HG03565 (cell line): ENCODE measurements at regions not wholly inside any gene's neighbourhood (a gene's known extent, or its start where the extent isn't known, plus 50 kb on each side); places are given as distances from the start of the nearest gene placed in this dataset.
"Not testable (repeated sequence)": the region's sequence is repeated elsewhere in the genome, so short reads cannot be mapped to it uniquely, and the experiment has no call there.

ENCODE experiments used
- ATAC-seq: cut with Tn5 transposase; IDR thresholded peaks from one replicate; pipeline ENCODE4 v1.9.1; 2021; ENCODE audit warnings: mild to moderate bottlenecking, moderate library complexity; ENCODE audit not compliant: unreplicated experiment

GRCh38 chr3:124651416-124651815 is 78.8 kb upstream of the UMPS start:
- ATAC-seq: not testable (repeated sequence)

- ATAC-seq: no peak
Observed at GRCh38 chr3:124652009-124652408, 78.2 kb upstream of the UMPS start.

GRCh38 chr3:124653071-124653796 is 77.0 kb upstream of the UMPS start:
- ATAC-seq: no peak

GRCh38 chr3:124653797-124654469 is 76.3 kb upstream of the UMPS start:
- ATAC-seq: no peak

- no peak for ATAC-seq
Observed at GRCh38 chr3:124654470-124654845, 75.8 kb upstream of the UMPS start.

GRCh38 chr3:124656531-124656930 is 73.7 kb upstream of the UMPS start:
- no peak for ATAC-seq

- ATAC-seq: no peak
Observed at GRCh38 chr3:124657138-124657537, 73.1 kb upstream of the UMPS start.

- no peak for ATAC-seq
Observed at GRCh38 chr3:124658270-124658669, 72.0 kb upstream of the UMPS start.

- ATAC-seq: no peak
Observed at GRCh38 chr3:124659175-124659574, 71.1 kb upstream of the UMPS start.

- ATAC-seq: no peak
Observed at GRCh38 chr3:124660599-124660998, 69.7 kb upstream of the UMPS start.

GRCh38 chr3:124663690-124664089 is 66.6 kb upstream of the UMPS start:
- no peak for ATAC-seq

GRCh38 chr3:124664804-124665203 is 65.4 kb upstream of the UMPS start:
- no peak for ATAC-seq

GRCh38 chr3:124666067-124666466 is 64.2 kb upstream of the UMPS start:
- ATAC-seq: no peak

- ATAC-seq: no peak
Observed at GRCh38 chr3:124669470-124669869, 60.8 kb upstream of the UMPS start.

- no peak for ATAC-seq
Observed at GRCh38 chr3:124671106-124671505, 59.1 kb upstream of the UMPS start.

GRCh38 chr3:124674336-124674735 is 55.9 kb upstream of the UMPS start:
- no peak for ATAC-seq

GRCh38 chr3:124676236-124676635 is 54.0 kb upstream of the UMPS start:
- ATAC-seq: no peak

GRCh38 chr3:124679048-124679638 is 51.1 kb upstream of the UMPS start:
- no peak for ATAC-seq
